HG02798 (cell line): ENCODE measurements at regions not wholly inside any gene's neighbourhood (a gene's known extent, or its start where the extent isn't known, plus 50 kb on each side); places are given as distances from the start of the nearest gene placed in this dataset.

Experiments used
- ATAC-seq: cut with Tn5 transposase; IDR thresholded peaks from one replicate; pipeline ENCODE4 v1.9.1; 2021; ENCODE audit warnings: mild to moderate bottlenecking; ENCODE audit not compliant: unreplicated experiment, poor library complexity

DNA sequence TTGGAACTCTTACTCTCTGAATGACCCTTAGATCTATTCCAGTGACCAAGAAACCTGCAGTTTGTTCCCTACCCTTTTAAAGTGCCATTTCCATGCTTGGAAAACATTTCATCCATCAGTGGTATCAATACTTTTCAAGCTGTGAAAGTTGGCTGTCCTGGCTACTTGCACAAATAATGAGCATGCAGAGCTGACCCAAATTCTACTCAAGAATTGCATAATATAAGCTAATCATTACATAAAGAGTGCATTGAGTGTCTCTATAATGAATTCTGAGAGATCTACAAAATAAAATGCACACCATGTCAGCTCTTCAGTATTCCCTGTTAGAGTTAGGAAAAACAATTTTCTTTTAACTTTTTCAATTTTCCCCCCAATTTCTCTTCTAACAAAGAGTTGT, 181.3 kb upstream of the HS3ST5 start:
- ATAC-seq = no peak

DNA sequence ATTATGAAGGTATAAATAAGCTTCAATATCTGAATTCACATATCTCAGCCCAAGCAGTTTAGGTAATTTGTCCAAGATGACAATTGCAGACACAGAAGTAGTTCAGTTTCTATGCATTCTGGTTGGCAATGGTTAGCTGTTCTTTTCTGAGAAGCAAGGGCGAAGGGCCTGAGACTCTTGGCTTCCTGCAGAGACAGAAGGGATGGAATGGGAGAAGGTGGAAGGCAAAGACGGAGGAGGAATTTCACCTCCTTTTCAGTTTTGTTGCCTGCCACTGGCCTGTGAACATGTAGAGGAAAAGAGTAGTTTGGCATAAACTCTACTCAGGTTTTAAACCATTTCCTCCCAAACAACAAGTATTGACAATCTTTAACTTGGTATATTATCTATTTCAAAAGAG, 180.7 kb upstream of the HS3ST5 start:
- ATAC-seq = no peak

DNA sequence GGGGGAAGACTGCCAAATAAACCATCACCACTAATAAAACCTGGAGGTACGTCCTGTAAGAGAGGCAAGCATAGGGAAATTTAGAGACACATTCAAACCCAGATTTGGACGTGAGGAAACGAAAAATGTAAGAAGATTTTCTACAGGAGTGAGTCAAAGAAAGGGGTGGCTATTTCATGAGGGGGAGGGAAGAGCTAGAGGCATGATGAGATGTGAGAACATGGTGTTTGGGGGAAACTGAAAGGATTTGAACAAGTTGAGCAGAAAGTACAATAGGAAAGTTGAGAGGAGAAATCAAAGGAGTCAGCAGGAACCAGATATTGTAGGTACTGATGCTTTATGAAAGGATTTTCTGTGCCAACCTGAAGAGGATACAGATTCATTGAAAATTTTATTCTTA, 179.1 kb upstream of the HS3ST5 start:
- ATAC-seq = no peak

DNA sequence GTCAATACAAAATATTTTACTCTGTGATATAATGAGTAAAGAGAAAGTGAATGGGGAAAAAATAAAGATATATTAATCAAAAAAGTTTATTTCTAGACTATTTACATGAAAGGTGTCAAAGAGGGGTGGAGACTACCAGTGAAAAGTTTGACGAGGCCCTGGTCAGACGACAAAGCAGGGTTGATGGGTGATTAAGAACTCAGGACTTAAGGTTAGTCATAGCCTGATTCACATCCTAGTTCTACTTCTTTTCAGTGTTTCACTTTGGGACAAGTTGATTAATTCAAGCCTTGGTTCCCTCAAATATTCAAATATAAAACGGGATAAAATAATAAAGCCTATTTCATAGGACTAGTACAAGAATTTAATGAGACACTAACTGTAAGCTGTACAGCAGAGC, 178.2 kb upstream of the HS3ST5 start:
- ATAC-seq = no peak

DNA sequence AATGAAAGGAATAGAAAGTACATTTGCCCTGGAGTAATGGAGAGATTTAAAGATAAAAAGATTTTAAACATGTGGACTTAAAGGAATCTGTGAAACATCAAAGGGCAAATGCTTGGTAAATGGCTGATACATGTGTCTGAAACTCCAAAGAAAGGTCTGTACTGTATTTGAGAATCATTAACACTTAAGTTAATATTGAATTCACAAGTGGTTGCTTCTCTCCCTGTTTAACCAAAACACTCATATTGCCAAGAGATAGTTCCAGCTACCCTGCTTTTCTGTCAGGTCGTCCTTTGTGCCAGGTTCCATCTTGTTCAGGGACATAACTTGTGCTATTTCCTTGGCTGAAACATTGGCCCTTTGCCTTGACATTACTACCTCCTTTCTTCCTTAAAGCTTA, 171.3 kb upstream of the HS3ST5 start:
- no peak for ATAC-seq

DNA sequence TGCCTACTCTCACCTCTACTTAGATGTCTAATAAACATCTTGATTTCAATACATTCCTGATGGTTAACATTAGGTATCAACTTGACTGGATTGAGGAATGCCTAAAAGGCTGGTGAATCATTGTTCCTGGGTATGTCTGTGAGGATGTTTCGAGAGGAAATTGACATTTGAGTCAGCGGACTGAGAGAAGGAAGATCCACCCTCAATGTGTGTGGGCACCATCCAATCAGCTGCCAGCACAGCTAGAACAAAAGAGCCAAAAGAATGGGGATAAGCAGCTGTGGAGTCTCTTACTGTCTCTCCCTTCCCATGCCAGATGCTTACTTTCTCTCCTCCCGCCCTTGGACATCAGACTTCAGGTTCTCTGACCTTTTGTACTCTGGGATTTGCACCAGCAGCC, 128.6 kb upstream of the HS3ST5 start:
- ATAC-seq = no peak

DNA sequence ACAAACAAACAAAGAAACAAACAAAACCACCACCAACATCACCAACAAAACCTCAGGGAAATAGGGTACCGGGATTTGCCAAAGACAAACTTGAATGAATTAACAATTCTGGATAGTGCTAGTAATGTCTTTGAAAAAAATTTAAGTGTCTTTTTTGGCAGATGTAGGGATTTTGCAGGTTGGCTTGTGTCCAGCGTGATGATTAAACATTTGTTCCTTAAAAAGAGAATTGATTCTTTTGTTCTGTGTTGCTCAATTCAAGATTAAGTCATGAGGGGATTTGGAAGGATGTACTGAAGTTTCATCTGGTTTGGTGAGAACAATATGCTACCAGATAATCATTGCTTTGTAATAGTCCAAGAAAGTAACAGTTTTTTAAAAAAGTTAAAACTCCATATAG, 125.1 kb upstream of the HS3ST5 start:
- no peak for ATAC-seq

DNA sequence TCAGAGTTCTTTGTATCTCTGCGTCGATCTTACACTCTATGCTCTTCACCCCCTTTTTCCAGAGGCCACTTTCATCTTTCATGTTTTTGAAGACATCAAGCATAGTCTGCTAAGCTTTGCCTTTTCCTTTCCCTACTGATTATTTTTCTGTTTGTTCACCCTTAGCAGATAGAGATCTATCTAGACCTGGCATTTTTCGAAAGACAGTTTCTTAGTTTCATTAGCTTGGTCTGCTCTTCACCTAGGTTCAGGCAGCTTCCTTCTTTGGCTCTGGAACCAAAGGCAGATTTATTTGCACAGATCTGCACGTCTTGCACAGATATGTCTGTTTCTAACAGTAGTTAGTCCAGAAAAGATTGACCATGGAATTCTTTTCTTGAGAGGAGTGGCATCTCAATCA, 122.7 kb upstream of the HS3ST5 start:
- no peak for ATAC-seq

DNA sequence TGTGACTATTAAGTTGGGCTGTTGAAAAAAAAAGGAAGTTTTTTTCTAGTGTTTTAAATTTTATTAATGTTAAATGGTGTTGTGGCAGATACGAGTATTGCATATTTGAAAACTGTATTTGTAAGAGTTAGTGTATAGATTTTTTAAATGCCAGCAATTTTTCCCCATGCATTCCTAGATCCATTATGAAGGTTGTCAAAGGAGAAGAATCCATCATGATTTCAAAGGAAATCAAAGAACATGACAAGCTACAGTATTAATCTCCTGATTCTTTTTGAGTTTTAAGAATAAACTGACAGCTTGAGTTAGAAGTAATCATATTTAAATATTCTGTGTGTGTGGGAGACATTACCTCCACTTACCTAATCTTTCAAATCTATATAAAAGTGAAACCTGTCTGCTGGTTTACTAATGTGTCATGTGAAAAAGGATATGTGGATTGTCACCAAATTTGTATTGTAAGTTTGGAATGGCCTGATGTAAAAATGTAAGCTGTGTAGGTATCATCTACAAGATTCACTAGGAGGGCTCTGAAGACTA, 111.0 kb upstream of the HS3ST5 start:
- ATAC-seq = no peak

DNA sequence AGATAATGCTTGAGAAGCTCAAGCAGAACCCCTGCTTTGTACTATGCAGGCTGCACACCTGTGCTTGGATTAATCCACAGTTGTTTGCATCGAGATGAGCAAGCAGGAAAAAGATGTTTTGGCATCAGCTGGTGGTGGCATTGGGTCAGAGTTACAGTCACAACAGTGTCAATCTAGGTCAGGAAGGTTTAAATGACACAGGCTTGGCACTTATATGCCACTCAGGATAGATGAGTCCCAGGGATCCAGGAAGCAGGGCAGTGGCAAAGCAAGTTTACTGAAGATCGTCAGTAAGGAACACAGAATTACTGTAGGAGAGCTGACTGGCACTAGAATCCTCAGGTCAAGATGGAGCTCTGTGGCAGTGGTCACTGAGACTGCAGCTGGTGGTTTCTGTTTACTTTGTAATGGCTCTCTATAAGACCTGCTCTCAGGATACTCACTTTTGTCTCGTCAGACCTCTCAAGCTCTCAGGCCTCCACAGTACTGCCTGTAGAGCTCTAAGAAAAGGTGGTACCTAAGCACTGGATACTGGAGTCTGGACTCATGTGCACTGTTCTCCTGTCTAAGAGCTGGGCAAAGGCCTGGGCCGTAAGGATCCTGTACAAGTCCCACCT, 110.1 kb upstream of the HS3ST5 start:
- ATAC-seq = no peak

DNA sequence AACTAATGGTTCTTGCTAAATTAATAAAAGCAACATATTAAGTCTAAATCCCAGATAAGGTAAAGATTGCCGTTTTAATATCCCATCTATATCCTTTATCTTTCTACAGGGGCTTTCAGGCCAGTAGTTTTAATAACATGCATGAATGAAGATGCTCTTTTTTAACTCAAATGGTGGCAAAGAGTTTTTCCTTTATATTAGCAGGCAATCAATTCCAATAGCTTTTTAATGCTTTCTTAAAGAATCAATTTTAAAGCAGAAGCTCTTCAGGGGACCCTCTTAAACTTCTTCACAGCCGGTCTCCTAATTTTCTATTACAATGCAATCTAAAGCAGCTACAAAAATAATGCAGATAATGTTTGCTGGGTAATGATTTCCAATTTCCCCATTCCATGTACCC, 107.8 kb upstream of the HS3ST5 start:
- ATAC-seq = no peak

DNA sequence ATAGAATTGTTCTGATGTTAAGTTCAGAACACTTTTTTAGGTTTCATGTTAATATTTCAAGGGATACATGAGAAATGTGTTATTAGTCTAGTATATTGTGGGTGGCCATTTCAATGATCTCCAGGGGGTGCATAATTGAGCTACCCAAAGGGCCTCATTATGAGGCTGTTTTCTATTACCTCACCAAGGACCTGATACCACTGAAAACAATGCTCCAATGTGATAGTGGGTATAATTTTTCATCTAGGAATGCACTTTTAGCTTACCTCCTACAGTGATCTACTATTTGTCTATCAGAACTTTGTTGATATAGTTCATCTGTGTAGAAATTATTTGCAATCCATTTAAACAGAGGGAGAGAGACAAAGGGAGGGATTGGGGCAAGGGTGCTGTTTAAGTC, 106.8 kb upstream of the HS3ST5 start:
- no peak for ATAC-seq

DNA sequence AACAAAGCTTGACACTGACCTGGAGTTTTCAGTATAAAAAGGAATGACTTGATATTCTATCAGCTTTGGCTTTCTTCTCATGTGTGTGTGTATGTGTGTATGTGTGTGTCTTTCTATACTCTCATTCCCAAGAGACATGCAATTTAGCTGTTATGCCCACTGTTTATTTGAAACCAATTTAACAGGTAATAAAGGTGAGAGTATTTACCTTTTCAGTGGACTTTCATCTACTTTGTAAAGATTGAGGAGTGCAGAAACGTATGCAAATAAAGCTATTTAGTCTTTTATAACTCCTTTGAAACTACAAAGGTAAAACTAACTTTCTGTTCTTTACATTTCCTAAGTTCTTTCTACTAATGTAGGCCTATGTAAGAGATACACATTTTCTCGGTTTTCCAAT, 103.5 kb upstream of the HS3ST5 start:
- no peak for ATAC-seq

DNA sequence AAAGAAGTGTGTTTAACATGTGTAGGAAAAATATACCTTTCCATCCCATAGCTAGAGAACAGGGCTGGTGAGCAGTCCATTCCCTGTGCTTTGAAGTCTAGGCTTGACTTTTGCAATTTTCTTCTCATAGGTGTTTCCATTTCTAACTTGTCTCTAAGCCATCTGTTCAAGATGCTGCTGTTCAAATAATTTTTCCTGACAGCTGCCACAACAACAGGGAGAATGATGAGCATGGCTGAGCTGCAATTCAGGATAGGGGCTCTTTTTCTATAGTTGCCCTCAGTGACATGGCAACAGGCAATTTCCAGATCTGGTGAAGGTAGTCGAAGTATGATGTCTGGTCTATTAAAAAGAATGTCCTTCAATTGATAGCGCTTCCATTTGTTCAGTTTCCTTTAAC, 103.0 kb upstream of the HS3ST5 start:
- no peak for ATAC-seq

DNA sequence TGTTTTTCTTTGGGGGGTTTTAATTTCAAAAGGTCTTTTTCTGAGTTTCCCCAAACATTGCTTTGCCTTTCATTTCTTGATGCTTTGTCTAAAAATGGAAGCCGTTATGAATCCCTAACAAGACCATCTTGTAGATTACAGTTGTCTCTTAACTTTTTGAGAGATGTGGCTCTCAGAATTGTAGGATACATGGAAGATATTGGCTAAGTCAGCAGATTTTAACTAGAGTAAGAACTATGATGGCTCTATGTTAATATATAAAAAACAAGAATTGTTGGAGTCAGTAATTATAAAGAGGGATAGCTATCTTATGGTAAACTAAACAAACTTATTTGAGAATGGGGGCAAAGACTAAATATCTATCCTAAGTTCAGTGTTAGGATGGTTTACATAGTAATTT, 96.6 kb upstream of the HS3ST5 start:
- ATAC-seq = no peak

DNA sequence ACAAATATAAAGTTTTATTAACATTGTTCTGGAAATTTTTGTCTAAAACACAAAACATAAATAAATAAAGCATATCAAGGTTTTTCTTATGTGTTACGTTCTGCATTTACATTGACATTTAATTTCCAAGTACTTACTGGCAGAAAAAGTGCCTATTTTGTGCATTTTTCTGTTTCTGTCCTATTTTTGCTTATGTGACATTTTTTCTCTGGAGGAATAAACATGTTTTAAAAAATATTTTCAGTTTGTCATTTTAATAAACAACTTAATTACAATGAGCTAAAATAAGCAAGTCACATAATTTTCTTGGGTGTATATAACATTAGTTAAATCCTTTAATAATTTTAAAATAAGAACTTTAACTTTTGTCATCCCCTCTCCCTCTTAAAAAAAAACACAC, 94.4 kb upstream of the HS3ST5 start:
- ATAC-seq = no peak

DNA sequence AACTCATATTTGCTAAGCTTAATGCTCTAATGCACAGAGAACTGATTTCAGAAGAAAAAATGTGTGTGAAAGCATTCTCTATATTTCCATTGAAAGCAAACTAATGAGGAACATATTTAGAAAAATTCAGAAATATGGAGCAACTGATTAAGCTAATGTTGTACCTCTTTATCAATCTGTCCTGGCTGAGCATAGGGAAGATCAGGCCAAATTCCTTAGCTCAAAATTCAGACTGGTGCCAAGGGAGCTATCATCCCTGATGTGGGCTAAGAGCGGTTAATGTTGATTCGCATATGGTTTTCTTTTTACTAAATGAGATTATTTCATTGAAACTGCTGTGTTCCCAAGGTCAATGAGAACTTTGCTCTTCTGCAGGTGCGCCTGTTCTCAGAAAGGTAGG, 93.9 kb upstream of the HS3ST5 start:
- no peak for ATAC-seq

DNA sequence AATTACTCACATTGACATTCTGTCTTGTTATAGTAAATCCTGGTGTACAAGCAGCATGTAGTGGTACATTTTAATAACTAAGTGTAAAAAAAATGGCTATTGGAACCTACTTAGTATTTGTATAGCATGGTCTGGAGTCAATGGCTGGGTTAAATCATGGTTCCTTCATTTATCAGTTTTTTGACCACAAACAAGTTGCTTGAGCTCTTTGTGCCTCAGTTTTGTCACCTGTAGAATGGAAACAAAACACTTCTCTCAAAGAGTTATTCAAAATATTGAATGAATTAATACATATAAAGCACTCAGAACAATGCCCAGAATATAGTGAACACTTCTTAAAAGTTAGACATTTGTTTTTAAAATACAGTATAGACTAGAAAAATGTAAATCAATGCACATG, 93.2 kb upstream of the HS3ST5 start:
- ATAC-seq = no peak

DNA sequence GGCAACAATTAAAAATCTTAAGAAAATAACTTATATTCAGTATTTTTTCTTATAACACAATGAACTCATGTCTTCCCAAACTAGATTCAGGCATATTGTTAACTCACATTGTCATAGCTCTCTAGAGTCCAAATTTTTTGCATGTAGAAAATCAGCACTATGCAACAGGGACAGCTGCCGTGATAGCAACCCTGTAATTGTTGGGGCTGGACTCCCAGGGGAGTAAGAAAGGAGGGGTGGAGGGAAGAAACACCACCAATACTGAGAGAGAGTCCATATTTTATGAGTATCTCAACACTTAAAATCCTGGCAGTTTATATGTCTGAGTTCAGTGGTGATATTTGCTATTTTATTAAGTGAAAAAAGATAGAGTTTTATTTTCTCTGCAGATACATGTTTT, 89.6 kb upstream of the HS3ST5 start:
- ATAC-seq = no peak

DNA sequence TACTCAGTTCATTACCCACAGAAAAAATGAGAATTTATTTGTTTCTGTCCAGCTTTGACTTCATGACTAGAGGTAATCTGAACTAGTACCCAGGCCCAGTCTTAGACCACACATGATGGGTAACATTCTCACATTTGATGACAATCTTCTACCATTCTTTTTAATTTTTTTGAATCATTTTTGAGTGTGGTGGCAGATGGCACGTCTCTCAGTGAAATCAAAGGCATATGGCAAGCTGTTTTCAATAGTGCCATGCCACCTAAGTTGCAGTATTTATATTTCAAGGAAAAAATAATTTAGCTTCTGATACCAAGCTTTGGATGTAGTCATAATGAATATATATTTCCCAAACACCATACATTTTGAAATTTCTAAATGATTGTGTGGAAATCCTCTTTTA, 88.8 kb upstream of the HS3ST5 start:
- no peak for ATAC-seq

DNA sequence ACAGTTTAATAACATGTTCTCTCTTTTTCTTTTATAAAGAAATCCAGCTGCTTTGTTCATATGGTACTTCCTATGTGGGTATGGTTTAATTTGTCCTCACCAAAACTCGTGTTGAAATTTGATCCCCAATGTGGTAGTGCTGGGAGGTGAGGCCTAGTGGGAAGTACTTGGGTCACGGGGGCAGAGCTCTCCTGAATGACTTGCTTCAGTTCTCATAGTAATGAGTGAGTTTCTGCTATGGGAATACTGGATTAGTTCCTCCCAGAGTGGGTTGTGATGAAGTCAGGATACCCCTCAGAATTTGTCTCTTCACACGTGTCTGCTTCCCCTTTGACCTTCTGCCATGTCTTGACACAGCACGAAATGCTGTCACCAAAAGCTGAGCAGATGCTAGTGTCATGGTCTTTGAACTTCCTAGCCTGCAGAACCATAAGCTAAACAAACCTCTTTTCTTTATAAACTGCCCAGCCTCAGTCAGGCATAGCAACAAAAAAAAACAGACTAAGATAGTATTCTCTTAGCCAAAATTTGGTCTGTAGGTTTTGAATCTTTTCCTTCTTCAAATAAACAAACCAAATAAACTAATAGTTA, 87.8 kb upstream of the HS3ST5 start:
- ATAC-seq = no peak

DNA sequence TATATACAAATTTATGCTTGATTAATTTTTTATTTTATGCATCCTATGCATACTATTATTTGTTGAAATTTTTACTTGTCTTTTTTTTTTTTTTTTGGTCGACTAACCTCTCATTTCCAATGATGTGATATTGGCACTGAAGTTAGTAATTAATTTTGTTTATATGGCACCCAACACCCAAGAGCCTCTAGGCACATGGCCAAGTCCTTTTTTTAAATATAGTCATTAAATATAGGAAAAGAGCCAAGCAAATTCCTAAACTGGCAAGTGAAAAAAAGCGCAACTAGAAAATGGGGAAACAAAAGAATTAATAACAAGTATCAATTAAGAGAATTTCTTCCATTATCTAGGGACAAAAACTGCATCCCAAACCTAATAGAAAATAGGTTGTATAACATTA, 85.5 kb upstream of the HS3ST5 start:
- no peak for ATAC-seq
